ENCODE measurements at regions not wholly inside any gene's neighbourhood (a gene's known extent, or its start where the extent isn't known, plus 50 kb on each side); places are given as distances from the start of the nearest gene placed in this dataset.
A peak's percentile ranks its signal among the peaks of the same experiment; 100 is the strongest.

- TF ChIP-seq SPI1 (IDR thresholded peaks at IDR 0.05; ENCODE audit: low read depth, low read length) (no peak), TAF1 (IDR thresholded peaks at IDR 0.05; ENCODE audit: low read depth, low read length) (no peak), PAX5 (IDR thresholded peaks at IDR 0.05; ENCODE audit: insufficient read depth, low read length, severe bottlenecking) (no peak), POU2F2 (IDR thresholded peaks at IDR 0.05; ENCODE audit: low read depth, low read length) (no peak), POLR2AphosphoS5 (IDR thresholded peaks at IDR 0.05; ENCODE audit: low read depth, low read length) (no peak), POLR2A (IDR thresholded peaks at IDR 0.05; ENCODE audit: low read depth, low read length) (no peak)
- DNase-seq (ENCODE audit: insufficient read length, low spot score) (no peak), FAIRE-seq (no peak)
Observed at GRCh38 chr5:173802670-173803165, 85.4 kb upstream of the CPEB4 start.

GRCh38 chr5:173804579-173804978, 83.6 kb upstream of the CPEB4 start:
- DNase-seq (ENCODE audit: insufficient read length, low spot score), result no peak
- no peak for FAIRE-seq
- TF ChIP-seq POLR2A (IDR thresholded peaks at IDR 0.05; ENCODE audit: low read depth, low read length), result no peak
- TF ChIP-seq TAF1 (IDR thresholded peaks at IDR 0.05; ENCODE audit: low read depth, low read length), result no peak
- no peak for TF ChIP-seq POLR2AphosphoS5 (IDR thresholded peaks at IDR 0.05; ENCODE audit: low read depth, low read length)
- no peak for TF ChIP-seq SPI1 (IDR thresholded peaks at IDR 0.05; ENCODE audit: low read depth, low read length)
- no peak for TF ChIP-seq POU2F2 (IDR thresholded peaks at IDR 0.05; ENCODE audit: low read depth, low read length)

GRCh38 chr5:173806270-173807035, 81.7 kb upstream of the CPEB4 start:
- TF ChIP-seq POLR2AphosphoS5 (IDR thresholded peaks at IDR 0.05; ENCODE audit: low read depth, low read length) (no peak), POU2F2 (IDR thresholded peaks at IDR 0.05; ENCODE audit: low read depth, low read length) (no peak), TAF1 (IDR thresholded peaks at IDR 0.05; ENCODE audit: low read depth, low read length) (no peak), PAX5 (IDR thresholded peaks at IDR 0.05; ENCODE audit: insufficient read depth, low read length, severe bottlenecking) (no peak)
- FAIRE-seq (no peak), DNase-seq (ENCODE audit: insufficient read length, low spot score) (no peak)

- FAIRE-seq (no peak), DNase-seq (ENCODE audit: insufficient read length, low spot score) (no peak)
- TF ChIP-seq POLR2A (IDR thresholded peaks at IDR 0.05; ENCODE audit: low read depth, low read length) (no peak), POU2F2 (IDR thresholded peaks at IDR 0.05; ENCODE audit: low read depth, low read length) (no peak), TAF1 (IDR thresholded peaks at IDR 0.05; ENCODE audit: low read depth, low read length) (no peak), POLR2AphosphoS5 (IDR thresholded peaks at IDR 0.05; ENCODE audit: low read depth, low read length) (no peak), SPI1 (IDR thresholded peaks at IDR 0.05; ENCODE audit: low read depth, low read length) (no peak), PAX5 (IDR thresholded peaks at IDR 0.05; ENCODE audit: insufficient read depth, low read length, severe bottlenecking) (no peak)
Observed at GRCh38 chr5:173807181-173807655, 80.9 kb upstream of the CPEB4 start.

- no peak for TF ChIP-seq POLR2AphosphoS5 (IDR thresholded peaks at IDR 0.05; ENCODE audit: low read depth, low read length)
- no peak for TF ChIP-seq POLR2A (IDR thresholded peaks at IDR 0.05; ENCODE audit: low read depth, low read length)
- no peak for TF ChIP-seq SPI1 (IDR thresholded peaks at IDR 0.05; ENCODE audit: low read depth, low read length)
- TF ChIP-seq POU2F2 (IDR thresholded peaks at IDR 0.05; ENCODE audit: low read depth, low read length), result no peak
- TF ChIP-seq PAX5 (IDR thresholded peaks at IDR 0.05; ENCODE audit: insufficient read depth, low read length, severe bottlenecking), result no peak
- no peak for TF ChIP-seq TAF1 (IDR thresholded peaks at IDR 0.05; ENCODE audit: low read depth, low read length)
- FAIRE-seq, result peak; percentile 48
- DNase-seq (ENCODE audit: insufficient read length, low spot score), result no peak
Observed at GRCh38 chr5:173808079-173808808, 79.9 kb upstream of the CPEB4 start.

- FAIRE-seq, result no peak
Observed at GRCh38 chr5:173809014-173809413, 79.1 kb upstream of the CPEB4 start.

GRCh38 chr5:173812811-173813550, 75.2 kb upstream of the CPEB4 start:
- no peak for FAIRE-seq
- no peak for DNase-seq (ENCODE audit: insufficient read length, low spot score)
- TF ChIP-seq SPI1 (IDR thresholded peaks at IDR 0.05; ENCODE audit: low read depth, low read length), result no peak
- TF ChIP-seq TAF1 (IDR thresholded peaks at IDR 0.05; ENCODE audit: low read depth, low read length), result no peak
- TF ChIP-seq POU2F2 (IDR thresholded peaks at IDR 0.05; ENCODE audit: low read depth, low read length), result no peak
- TF ChIP-seq POLR2AphosphoS5 (IDR thresholded peaks at IDR 0.05; ENCODE audit: low read depth, low read length), result no peak
- no peak for TF ChIP-seq POLR2A (IDR thresholded peaks at IDR 0.05; ENCODE audit: low read depth, low read length)
- no peak for TF ChIP-seq PAX5 (IDR thresholded peaks at IDR 0.05; ENCODE audit: insufficient read depth, low read length, severe bottlenecking)

More at GRCh38 chr5:173809014-173809413, 79.1 kb upstream of the CPEB4 start:
- TF ChIP-seq POLR2A (IDR thresholded peaks at IDR 0.05; ENCODE audit: low read depth, low read length), result no peak
- TF ChIP-seq POLR2AphosphoS5 (IDR thresholded peaks at IDR 0.05; ENCODE audit: low read depth, low read length), result no peak
- TF ChIP-seq SPI1 (IDR thresholded peaks at IDR 0.05; ENCODE audit: low read depth, low read length), result no peak
- TF ChIP-seq POU2F2 (IDR thresholded peaks at IDR 0.05; ENCODE audit: low read depth, low read length), result no peak
- no peak for TF ChIP-seq TAF1 (IDR thresholded peaks at IDR 0.05; ENCODE audit: low read depth, low read length)
- no peak for TF ChIP-seq PAX5 (IDR thresholded peaks at IDR 0.05; ENCODE audit: insufficient read depth, low read length, severe bottlenecking)
- no peak for DNase-seq (ENCODE audit: insufficient read length, low spot score)

- TF ChIP-seq POLR2AphosphoS5 (IDR thresholded peaks at IDR 0.05; ENCODE audit: low read depth, low read length), result no peak
- no peak for TF ChIP-seq POU2F2 (IDR thresholded peaks at IDR 0.05; ENCODE audit: low read depth, low read length)
- no peak for TF ChIP-seq SPI1 (IDR thresholded peaks at IDR 0.05; ENCODE audit: low read depth, low read length)
- no peak for TF ChIP-seq TAF1 (IDR thresholded peaks at IDR 0.05; ENCODE audit: low read depth, low read length)
- no peak for TF ChIP-seq PAX5 (IDR thresholded peaks at IDR 0.05; ENCODE audit: insufficient read depth, low read length, severe bottlenecking)
- TF ChIP-seq POLR2A (IDR thresholded peaks at IDR 0.05; ENCODE audit: low read depth, low read length), result no peak
- DNase-seq (ENCODE audit: insufficient read length, low spot score) (no peak), FAIRE-seq (no peak)
Observed at GRCh38 chr5:173814053-173814452, 74.1 kb upstream of the CPEB4 start.

Data from GM12891 (cell line).